ENCODE measurements at regions not wholly inside any gene's neighbourhood (a gene's known extent, or its start where the extent isn't known, plus 50 kb on each side); places are given as distances from the start of the nearest gene placed in this dataset.

- Histone ChIP-seq H3K27me3 (ENCODE audit: insufficient read depth, low read length, poor library complexity, severe bottlenecking) (no peaks in the 10 kb centered on the region), H3K36me3 (ENCODE audit: insufficient read depth, low read length) (no peaks in the 10 kb centered on the region), H3K9ac (ENCODE audit: low read depth, low read length, poor library complexity, severe bottlenecking) (no peak overlapping the region), H3K79me2 (ENCODE audit: insufficient read depth, low read length) (no peaks in the 10 kb centered on the region), H3K4me2 (ENCODE audit: low read depth, low read length, poor library complexity, severe bottlenecking) (no peak overlapping the region), H3K9me3 (ENCODE audit: insufficient read depth, low read depth, low read length) (no peaks in the 10 kb centered on the region), H3F3A (ENCODE audit: low read depth) (no peaks in the 10 kb centered on the region), H4K20me1 (ENCODE audit: insufficient read depth, low read length, poor library complexity, severe bottlenecking) (no peaks in the 10 kb centered on the region), H3K4me1 (ENCODE audit: insufficient read depth, low read length, poor library complexity, severe bottlenecking) (peaks cover 2% of the 10 kb centered on the region), H2AFZ (ENCODE audit: low read length) (no peak overlapping the region), H3K9me2 (replicated peaks; ENCODE audit: low read depth, low read length) (no peaks in the 10 kb centered on the region), H3K4me3 (ENCODE audit: low read length, poor library complexity, severe bottlenecking) (no peak overlapping the region)
- TF ChIP-seq CTCF (conservative IDR thresholded peaks at IDR 0.05; ENCODE audit: low read length) = no peak
- no peak for TF ChIP-seq EZH2phosphoT487 (IDR thresholded peaks at IDR 0.05; ENCODE audit: borderline replicate concordance)
These were observed 263.5 kb upstream of the USP15 start for GRCh38 chr12:61996717-61997116.

- no peaks in the 10 kb centered on the region for H3K36me3 ChIP-seq (ENCODE audit: insufficient read depth, low read length)
- H3K79me2 ChIP-seq (ENCODE audit: insufficient read depth, low read length) = no peaks in the 10 kb centered on the region
- H3K27me3 ChIP-seq (ENCODE audit: insufficient read depth, low read length, poor library complexity, severe bottlenecking) = no peaks in the 10 kb centered on the region
- H3F3A ChIP-seq (ENCODE audit: low read depth) = no peaks in the 10 kb centered on the region
- TF ChIP-seq EZH2phosphoT487 (IDR thresholded peaks at IDR 0.05; ENCODE audit: borderline replicate concordance) = no peak
- TF ChIP-seq CTCF (conservative IDR thresholded peaks at IDR 0.05; ENCODE audit: low read length) = no peak
- H3K9me2 ChIP-seq (replicated peaks; ENCODE audit: low read depth, low read length) = no peaks in the 10 kb centered on the region
- H3K9ac ChIP-seq (ENCODE audit: low read depth, low read length, poor library complexity, severe bottlenecking) = no peak overlapping the region
- H3K4me2 ChIP-seq (ENCODE audit: low read depth, low read length, poor library complexity, severe bottlenecking) = no peak overlapping the region
- H3K9me3 ChIP-seq (ENCODE audit: insufficient read depth, low read depth, low read length) = no peaks in the 10 kb centered on the region
- H3K4me1 ChIP-seq (ENCODE audit: insufficient read depth, low read length, poor library complexity, severe bottlenecking) = no peaks in the 10 kb centered on the region
- no peak overlapping the region for H2AFZ ChIP-seq (ENCODE audit: low read length)
- no peak overlapping the region for H3K4me3 ChIP-seq (ENCODE audit: low read length, poor library complexity, severe bottlenecking)
- no peaks in the 10 kb centered on the region for H4K20me1 ChIP-seq (ENCODE audit: insufficient read depth, low read length, poor library complexity, severe bottlenecking)
These were observed 261.4 kb upstream of the USP15 start for GRCh38 chr12:61998791-61999190.

- no peaks in the 10 kb centered on the region for H3F3A ChIP-seq (ENCODE audit: low read depth)
- H3K4me3 ChIP-seq (ENCODE audit: low read length, poor library complexity, severe bottlenecking) = no peak overlapping the region
- no peak overlapping the region for H3K4me2 ChIP-seq (ENCODE audit: low read depth, low read length, poor library complexity, severe bottlenecking)
- no peak overlapping the region for H2AFZ ChIP-seq (ENCODE audit: low read length)
- no peaks in the 10 kb centered on the region for H3K4me1 ChIP-seq (ENCODE audit: insufficient read depth, low read length, poor library complexity, severe bottlenecking)
- no peak overlapping the region for H3K9ac ChIP-seq (ENCODE audit: low read depth, low read length, poor library complexity, severe bottlenecking)
- H3K79me2 ChIP-seq (ENCODE audit: insufficient read depth, low read length) = no peaks in the 10 kb centered on the region
- H3K9me3 ChIP-seq (ENCODE audit: insufficient read depth, low read depth, low read length) = no peaks in the 10 kb centered on the region
- H4K20me1 ChIP-seq (ENCODE audit: insufficient read depth, low read length, poor library complexity, severe bottlenecking) = no peaks in the 10 kb centered on the region
- TF ChIP-seq CTCF (conservative IDR thresholded peaks at IDR 0.05; ENCODE audit: low read length) (no peak), EZH2phosphoT487 (IDR thresholded peaks at IDR 0.05; ENCODE audit: borderline replicate concordance) (no peak)
- H3K36me3 ChIP-seq (ENCODE audit: insufficient read depth, low read length) = no peaks in the 10 kb centered on the region
- no peaks in the 10 kb centered on the region for H3K9me2 ChIP-seq (replicated peaks; ENCODE audit: low read depth, low read length)
- H3K27me3 ChIP-seq (ENCODE audit: insufficient read depth, low read length, poor library complexity, severe bottlenecking) = no peaks in the 10 kb centered on the region
These were observed 260.9 kb upstream of the USP15 start for GRCh38 chr12:61999311-61999710.

All from Loucy (cell line).